ENCODE measurements at regions not wholly inside any gene's neighbourhood (a gene's known extent, or its start where the extent isn't known, plus 50 kb on each side); places are given as distances from the start of the nearest gene placed in this dataset.

DNA sequence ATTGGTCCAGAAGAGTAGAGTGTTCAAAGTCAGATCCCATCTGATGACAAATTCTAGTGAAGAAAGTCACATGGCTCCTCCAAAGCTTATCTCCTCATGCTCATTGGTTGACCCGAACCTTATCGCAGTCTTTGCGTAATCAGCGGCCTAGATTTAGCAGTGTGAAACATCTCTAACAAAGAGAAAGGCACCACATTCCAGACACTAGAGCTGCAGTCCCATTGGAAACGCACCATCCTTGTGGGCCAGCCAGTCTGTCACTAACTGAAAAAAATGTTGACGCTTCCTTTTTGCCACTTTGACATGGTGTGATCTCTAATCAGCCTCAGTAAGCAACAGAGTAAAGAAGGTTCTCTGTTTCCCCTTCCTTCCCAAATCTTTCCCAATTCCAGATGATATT is 458.0 kb upstream of the WWC1 start:
- TF ChIP-seq, protein P1, sequence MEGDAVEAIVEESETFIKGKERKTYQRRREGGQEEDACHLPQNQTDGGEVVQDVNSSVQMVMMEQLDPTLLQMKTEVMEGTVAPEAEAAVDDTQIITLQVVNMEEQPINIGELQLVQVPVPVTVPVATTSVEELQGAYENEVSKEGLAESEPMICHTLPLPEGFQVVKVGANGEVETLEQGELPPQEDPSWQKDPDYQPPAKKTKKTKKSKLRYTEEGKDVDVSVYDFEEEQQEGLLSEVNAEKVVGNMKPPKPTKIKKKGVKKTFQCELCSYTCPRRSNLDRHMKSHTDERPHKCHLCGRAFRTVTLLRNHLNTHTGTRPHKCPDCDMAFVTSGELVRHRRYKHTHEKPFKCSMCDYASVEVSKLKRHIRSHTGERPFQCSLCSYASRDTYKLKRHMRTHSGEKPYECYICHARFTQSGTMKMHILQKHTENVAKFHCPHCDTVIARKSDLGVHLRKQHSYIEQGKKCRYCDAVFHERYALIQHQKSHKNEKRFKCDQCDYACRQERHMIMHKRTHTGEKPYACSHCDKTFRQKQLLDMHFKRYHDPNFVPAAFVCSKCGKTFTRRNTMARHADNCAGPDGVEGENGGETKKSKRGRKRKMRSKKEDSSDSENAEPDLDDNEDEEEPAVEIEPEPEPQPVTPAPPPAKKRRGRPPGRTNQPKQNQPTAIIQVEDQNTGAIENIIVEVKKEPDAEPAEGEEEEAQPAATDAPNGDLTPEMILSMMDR (IDR thresholded peaks at IDR 0.05; ENCODE audit: unreplicated experiment) = no peak
- Mint-ChIP-seq H3K27ac (ENCODE audit: low read depth, unreplicated experiment) (no peak overlapping the region), H3K36me3 (ENCODE audit: insufficient read depth, unreplicated experiment) (no peaks in the 10 kb centered on the region), H3K4me3 (ENCODE audit: unreplicated experiment) (no peak overlapping the region), H3K27me3 (ENCODE audit: insufficient read depth, unreplicated experiment) (no peaks in the 10 kb centered on the region), H3K9me3 (ENCODE audit: unreplicated experiment) (no peaks in the 10 kb centered on the region), H3K4me1 (ENCODE audit: insufficient read depth, unreplicated experiment) (peaks cover 4% of the 10 kb centered on the region)
- ChIA-PET POLR2A (interaction anchor here (1.0 to 1.1 kb wide), 2 partner anchors 15 to 74 kb away, joined by 3 read pairs; no protein-coding TSS in a partner anchor), CTCF (interaction anchor here (1.0 to 1.1 kb wide), 2 partner anchors 21 to 386 kb away, joined by 3 read pairs; no protein-coding TSS in a partner anchor)
- DNase-seq (ENCODE audit: unreplicated experiment) = no peak
- no TSS peak for BruUV-seq (replicated peaks)
- intact Hi-C loops (cut with micrococcal nuclease) = no loop called here

DNA sequence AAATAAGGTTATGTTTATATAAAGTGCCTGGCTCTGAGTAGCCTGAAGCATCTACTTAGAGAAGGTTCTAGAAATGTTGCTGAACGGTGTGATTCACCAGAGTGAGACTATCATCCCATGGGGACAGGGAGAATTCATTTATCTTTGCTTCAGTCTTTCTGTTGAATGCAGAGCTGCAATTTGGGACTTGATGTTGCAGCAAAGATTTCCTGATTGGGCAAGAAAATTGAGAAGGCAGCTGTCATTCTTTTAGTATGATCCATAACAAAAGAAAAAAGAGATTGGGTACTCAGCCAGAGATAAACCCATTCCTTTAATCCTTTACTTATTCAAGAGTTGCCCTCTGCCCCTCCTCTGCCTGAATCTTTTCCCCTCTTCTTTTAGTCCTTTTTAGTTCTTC is 456.3 kb upstream of the WWC1 start:
- no peaks in the 10 kb centered on the region for H3K27me3 Mint-ChIP-seq (ENCODE audit: insufficient read depth, unreplicated experiment)
- no peak for DNase-seq (ENCODE audit: unreplicated experiment)
- no peaks in the 10 kb centered on the region for H3K9me3 Mint-ChIP-seq (ENCODE audit: unreplicated experiment)
- intact Hi-C loops (cut with micrococcal nuclease) = no loop called here
- no peaks in the 10 kb centered on the region for H3K36me3 Mint-ChIP-seq (ENCODE audit: insufficient read depth, unreplicated experiment)
- ChIA-PET POLR2A (interaction anchor here (0.8 to 1.9 kb wide), 2 partner anchors 11 to 18 kb away, joined by 4 to 7 read pairs; no protein-coding TSS in a partner anchor), CTCF (interaction anchor here (0.6 kb wide), 1 partner anchor 32 kb away, joined by 4 read pairs; no protein-coding TSS in a partner anchor)
- TF ChIP-seq, protein P1 (IDR thresholded peaks at IDR 0.05; ENCODE audit: unreplicated experiment) = no peak
- H3K4me3 Mint-ChIP-seq (ENCODE audit: unreplicated experiment) = no peak overlapping the region
- H3K4me1 Mint-ChIP-seq (ENCODE audit: insufficient read depth, unreplicated experiment) = peaks cover 11% of the 10 kb centered on the region
- H3K27ac Mint-ChIP-seq (ENCODE audit: low read depth, unreplicated experiment) = no peak overlapping the region
- no TSS peak for BruUV-seq (replicated peaks)

DNA sequence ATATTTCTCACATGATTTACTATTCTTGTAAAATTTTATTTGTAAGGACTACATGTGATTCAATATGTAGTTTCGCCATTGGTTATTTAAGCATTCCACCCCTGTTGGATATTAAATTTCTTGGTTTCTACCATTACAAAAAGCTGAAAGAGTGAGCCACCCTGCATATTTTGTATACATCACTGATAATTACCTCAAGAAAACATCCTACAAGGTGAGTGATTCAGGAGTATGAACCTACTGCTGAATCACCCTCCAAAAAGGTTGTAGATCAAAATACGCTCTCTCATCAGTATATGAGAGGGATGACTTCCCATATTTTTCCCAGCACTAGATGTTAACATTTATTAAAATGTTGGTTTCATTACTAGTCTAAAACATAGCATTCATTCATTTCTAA is 454.3 kb upstream of the WWC1 start:
- no peaks in the 10 kb centered on the region for H3K36me3 Mint-ChIP-seq (ENCODE audit: insufficient read depth, unreplicated experiment)
- DNase-seq (ENCODE audit: unreplicated experiment) = no peak
- CTCF ChIA-PET = no interaction called here
- H3K27ac Mint-ChIP-seq (ENCODE audit: low read depth, unreplicated experiment) = no peak overlapping the region
- H3K27me3 Mint-ChIP-seq (ENCODE audit: insufficient read depth, unreplicated experiment) = no peaks in the 10 kb centered on the region
- POLR2A ChIA-PET = no interaction called here
- intact Hi-C loops (cut with micrococcal nuclease) = no loop called here
- BruUV-seq (replicated peaks) = no TSS peak
- peaks cover 11% of the 10 kb centered on the region for H3K4me1 Mint-ChIP-seq (ENCODE audit: insufficient read depth, unreplicated experiment)
- H3K9me3 Mint-ChIP-seq (ENCODE audit: unreplicated experiment) = no peaks in the 10 kb centered on the region
- TF ChIP-seq, protein P1 (IDR thresholded peaks at IDR 0.05; ENCODE audit: unreplicated experiment) = no peak
- H3K4me3 Mint-ChIP-seq (ENCODE audit: unreplicated experiment) = no peak overlapping the region

DNA sequence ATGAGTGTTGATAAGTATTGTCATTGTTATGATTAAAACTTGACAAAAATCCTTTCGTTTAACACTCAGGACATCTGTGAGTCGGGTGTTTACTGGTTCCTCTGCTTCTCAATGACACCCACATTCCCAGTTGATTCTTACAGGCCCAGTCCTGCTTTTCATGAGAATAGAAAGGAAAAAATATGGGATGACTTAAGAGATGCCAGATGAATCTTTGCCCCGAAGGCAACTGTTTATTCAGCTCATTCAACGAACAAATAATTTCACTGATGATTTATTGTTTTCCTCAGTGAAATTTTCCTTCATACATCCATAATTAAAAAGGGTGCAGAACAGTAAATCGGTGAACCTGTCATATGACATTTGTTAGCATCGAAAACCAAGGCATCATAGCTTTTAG is 452.4 kb upstream of the WWC1 start:
- Mint-ChIP-seq H3K9me3 (ENCODE audit: unreplicated experiment) (no peaks in the 10 kb centered on the region), H3K27me3 (ENCODE audit: insufficient read depth, unreplicated experiment) (no peaks in the 10 kb centered on the region), H3K36me3 (ENCODE audit: insufficient read depth, unreplicated experiment) (no peaks in the 10 kb centered on the region), H3K27ac (ENCODE audit: low read depth, unreplicated experiment) (no peak overlapping the region), H3K4me1 (ENCODE audit: insufficient read depth, unreplicated experiment) (peaks cover 11% of the 10 kb centered on the region), H3K4me3 (ENCODE audit: unreplicated experiment) (no peak overlapping the region)
- DNase-seq (ENCODE audit: unreplicated experiment) = no peak
- ChIA-PET CTCF (interaction anchor here (0.5 to 1.0 kb wide), 4 partner anchors 14 to 143 kb away, joined by 3 to 4 read pairs (median 4); no protein-coding TSS in a partner anchor), POLR2A (interaction anchor here (0.7 to 2.3 kb wide), 9 partner anchors 9 to 193 kb away, joined by 3 to 11 read pairs (median 4); no protein-coding TSS in a partner anchor)
- TF ChIP-seq, protein P1 (IDR thresholded peaks at IDR 0.05; ENCODE audit: unreplicated experiment) = no peak
- intact Hi-C loops (cut with micrococcal nuclease) = no loop called here
- no TSS peak for BruUV-seq (replicated peaks)

Data from MCF 10A (cell line).